ENCODE measurements at regions not wholly inside any gene's neighbourhood (a gene's known extent, or its start where the extent isn't known, plus 50 kb on each side); places are given as distances from the start of the nearest gene placed in this dataset.

- ChIA-PET POLR2A (no interaction called here), CTCF (ENCODE audit: low intra/inter-chr PET ratio) (no interaction called here)
- Histone ChIP-seq H3K36me3 (ENCODE audit: control insufficient read depth, insufficient read depth, low read length) (no peaks in the 10 kb centered on the region), H3K27ac (ENCODE audit: extremely low read depth, low read depth, low read length) (no peak overlapping the region), H3K9me3 (replicated peaks; ENCODE audit: control insufficient read depth, insufficient read depth, low read depth, low read length) (no peaks in the 10 kb centered on the region; the same call in 1 of the 2 replicates), H3K4me2 (ENCODE audit: insufficient read depth, low read length) (no peak overlapping the region), H3K27me3 (ENCODE audit: control insufficient read depth in 2 of 2, insufficient read depth in 2 of 2, low read length in 2 of 2) (no peaks in the 10 kb centered on the region), H4K20me1 (replicated peaks; ENCODE audit: control insufficient read depth, insufficient read depth, low read length) (no peaks in the 10 kb centered on the region), H3K4me1 (replicated peaks in 1 of 2; ENCODE audit: control insufficient read depth in 2 of 2, insufficient read depth in 2 of 2, low read length in 2 of 2) (no peaks in the 10 kb centered on the region), H3K4me3 (no peak overlapping the region), H2AFZ (ENCODE audit: low read depth, low read length) (no peak overlapping the region), H3K9ac (ENCODE audit: insufficient read depth in 1 of 2, low read depth in 2 of 2, low read length in 2 of 2) (no peak overlapping the region), H3K79me2 (ENCODE audit: control insufficient read depth, insufficient read depth, low read length) (no peaks in the 10 kb centered on the region), H3K9me1 (ENCODE audit: control insufficient read depth, insufficient read depth, low read length) (no peaks in the 10 kb centered on the region)
- intact Hi-C loops (cut with micrococcal nuclease): no loop called here
- no TSS peak for BruUV-seq (replicated peaks)
- ATAC-seq (no peak), FAIRE-seq (no peak), DNase-seq (ENCODE audit: extremely low read depth in 1 of 4, low spot score in 3 of 4) (no peak)
- in situ Hi-C loops (cut with MboI): no loop called here
- TF ChIP-seq ZNF507 (tag; conservative IDR thresholded peaks at IDR 0.05) (no peak), NELFE (IDR thresholded peaks at IDR 0.05; ENCODE audit: insufficient read depth, insufficient read length) (no peak), FOXA1 (IDR thresholded peaks at IDR 0.05; ENCODE audit: borderline replicate concordance) (no peak), HDAC8 (tag; IDR thresholded peaks at IDR 0.05) (no peak), SIX5 (IDR thresholded peaks at IDR 0.05; ENCODE audit: borderline replicate concordance in 1 of 2, insufficient read depth in 1 of 2, low read depth in 1 of 2, low read length in 2 of 2) (no peak), ZFX (CRISPR knock-in tag; IDR thresholded peaks at IDR 0.05) (no peak), RBM17 (IDR thresholded peaks at IDR 0.05; ENCODE audit: borderline replicate concordance, low read depth, low read length) (no peak), EP400 (IDR thresholded peaks at IDR 0.05) (no peak), NFE2L1 (tag; IDR thresholded peaks at IDR 0.05; ENCODE audit: borderline replicate concordance, low read depth) (no peak), SAP30 (IDR thresholded peaks at IDR 0.05; ENCODE audit: borderline replicate concordance, insufficient read depth, low read depth, low read length, poor library complexity, severe bottlenecking) (no peak), ZNF398 (CRISPR knock-in tag; IDR thresholded peaks at IDR 0.05) (no peak), L3MBTL2 (IDR thresholded peaks at IDR 0.05) (no peak), TAL1 (IDR thresholded peaks at IDR 0.05) (no peak), POLR2AphosphoS2 (IDR thresholded peaks at IDR 0.05; ENCODE audit: low read length) (no peak), ZFP36 (IDR thresholded peaks at IDR 0.05; ENCODE audit: low read depth, low read length, partially characterized antibody) (no peak)
- TF ChIP-seq, protein P1, sequence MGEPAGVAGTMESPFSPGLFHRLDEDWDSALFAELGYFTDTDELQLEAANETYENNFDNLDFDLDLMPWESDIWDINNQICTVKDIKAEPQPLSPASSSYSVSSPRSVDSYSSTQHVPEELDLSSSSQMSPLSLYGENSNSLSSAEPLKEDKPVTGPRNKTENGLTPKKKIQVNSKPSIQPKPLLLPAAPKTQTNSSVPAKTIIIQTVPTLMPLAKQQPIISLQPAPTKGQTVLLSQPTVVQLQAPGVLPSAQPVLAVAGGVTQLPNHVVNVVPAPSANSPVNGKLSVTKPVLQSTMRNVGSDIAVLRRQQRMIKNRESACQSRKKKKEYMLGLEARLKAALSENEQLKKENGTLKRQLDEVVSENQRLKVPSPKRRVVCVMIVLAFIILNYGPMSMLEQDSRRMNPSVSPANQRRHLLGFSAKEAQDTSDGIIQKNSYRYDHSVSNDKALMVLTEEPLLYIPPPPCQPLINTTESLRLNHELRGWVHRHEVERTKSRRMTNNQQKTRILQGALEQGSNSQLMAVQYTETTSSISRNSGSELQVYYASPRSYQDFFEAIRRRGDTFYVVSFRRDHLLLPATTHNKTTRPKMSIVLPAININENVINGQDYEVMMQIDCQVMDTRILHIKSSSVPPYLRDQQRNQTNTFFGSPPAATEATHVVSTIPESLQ (CRISPR knock-in tag; IDR thresholded peaks at IDR 0.05): no peak
- 4% methylated on average over 2 of the region's 2 CpGs for WGBS (ENCODE audit: insufficient coverage, low coverage, missing lambda C conversion rate)
Measured at GRCh38 chr1:193741228-193741627, 554.8 kb upstream of the B3GALT2 start.

Data from K562 (cell line).